ENCODE measurements at regions not wholly inside any gene's neighbourhood (a gene's known extent, or its start where the extent isn't known, plus 50 kb on each side); places are given as distances from the start of the nearest gene placed in this dataset.
A peak's percentile ranks its signal among the peaks of the same experiment; 100 is the strongest.

DNA sequence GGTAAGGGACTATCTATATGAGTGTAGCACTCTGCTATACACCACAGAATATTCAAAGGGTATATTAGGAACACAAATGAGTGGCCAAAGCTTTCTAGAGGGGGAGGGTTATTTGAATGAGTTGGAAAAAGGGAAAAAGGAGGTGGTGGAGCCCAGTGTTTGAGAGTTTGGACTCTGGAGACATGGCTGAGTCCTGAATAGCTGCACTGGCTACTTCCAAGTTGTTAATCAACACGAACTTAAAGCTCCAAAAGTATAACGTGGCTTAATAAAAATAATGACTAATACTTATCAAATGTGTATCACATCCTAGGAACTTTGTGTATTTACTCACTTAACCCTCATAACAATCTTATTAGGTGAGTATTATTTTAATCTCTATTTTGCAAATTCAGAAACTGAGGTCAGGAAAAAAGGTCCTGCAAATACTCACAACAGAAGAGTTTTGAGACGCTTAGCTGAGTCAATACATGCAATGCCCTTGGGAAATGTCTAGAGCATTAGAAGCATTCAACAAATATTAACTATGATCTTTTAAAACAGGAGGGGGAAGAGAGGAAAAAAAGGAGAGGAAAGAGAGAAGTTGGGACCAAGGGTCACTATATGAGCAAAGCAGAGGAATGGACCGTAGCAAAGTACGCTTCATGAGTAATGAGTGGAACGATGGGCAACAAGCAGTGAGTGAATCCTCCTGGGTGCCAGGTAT is 189.5 kb upstream of the HMGA2 start:
- TF ChIP-seq, protein P1, sequence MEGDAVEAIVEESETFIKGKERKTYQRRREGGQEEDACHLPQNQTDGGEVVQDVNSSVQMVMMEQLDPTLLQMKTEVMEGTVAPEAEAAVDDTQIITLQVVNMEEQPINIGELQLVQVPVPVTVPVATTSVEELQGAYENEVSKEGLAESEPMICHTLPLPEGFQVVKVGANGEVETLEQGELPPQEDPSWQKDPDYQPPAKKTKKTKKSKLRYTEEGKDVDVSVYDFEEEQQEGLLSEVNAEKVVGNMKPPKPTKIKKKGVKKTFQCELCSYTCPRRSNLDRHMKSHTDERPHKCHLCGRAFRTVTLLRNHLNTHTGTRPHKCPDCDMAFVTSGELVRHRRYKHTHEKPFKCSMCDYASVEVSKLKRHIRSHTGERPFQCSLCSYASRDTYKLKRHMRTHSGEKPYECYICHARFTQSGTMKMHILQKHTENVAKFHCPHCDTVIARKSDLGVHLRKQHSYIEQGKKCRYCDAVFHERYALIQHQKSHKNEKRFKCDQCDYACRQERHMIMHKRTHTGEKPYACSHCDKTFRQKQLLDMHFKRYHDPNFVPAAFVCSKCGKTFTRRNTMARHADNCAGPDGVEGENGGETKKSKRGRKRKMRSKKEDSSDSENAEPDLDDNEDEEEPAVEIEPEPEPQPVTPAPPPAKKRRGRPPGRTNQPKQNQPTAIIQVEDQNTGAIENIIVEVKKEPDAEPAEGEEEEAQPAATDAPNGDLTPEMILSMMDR (IDR thresholded peaks at IDR 0.05; ENCODE audit: low read depth, low read length): no peak
- peak; percentile 39 to 97 for DNase-seq (ENCODE audit: low read depth in 2 of 2)

DNA sequence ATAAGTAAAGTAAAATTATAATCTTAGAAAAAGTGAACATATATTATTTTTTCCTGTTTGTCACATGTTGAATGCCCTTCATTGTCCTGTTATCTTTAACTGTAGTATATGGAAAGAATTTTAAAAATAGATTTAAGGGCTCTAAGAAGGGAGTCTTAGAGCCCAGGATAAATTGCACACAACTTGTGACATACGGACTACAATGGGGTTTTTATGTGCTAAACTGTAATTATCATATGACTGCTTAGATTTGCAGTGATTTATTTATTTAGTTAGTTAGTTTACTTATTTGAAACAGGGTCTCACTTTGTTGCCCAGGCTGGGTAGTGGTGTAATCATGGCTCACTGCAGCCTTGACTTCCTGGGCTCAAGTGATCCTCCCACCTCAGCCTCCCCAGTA is 187.8 kb upstream of the HMGA2 start:
- no peak overlapping the region for H3K4me3 ChIP-seq (replicated peaks in 1 of 2; ENCODE audit: low read depth in 2 of 2, low read length in 2 of 2)
- DNase-seq (ENCODE audit: low read depth in 2 of 2): no peak
- TF ChIP-seq, protein P1 (IDR thresholded peaks at IDR 0.05; ENCODE audit: low read depth, low read length): no peak

More for the DNA sequence above, 189.5 kb upstream of the HMGA2 start:
- no peak overlapping the region for H3K4me3 ChIP-seq (replicated peaks in 1 of 2; ENCODE audit: low read depth in 2 of 2, low read length in 2 of 2)

DNA sequence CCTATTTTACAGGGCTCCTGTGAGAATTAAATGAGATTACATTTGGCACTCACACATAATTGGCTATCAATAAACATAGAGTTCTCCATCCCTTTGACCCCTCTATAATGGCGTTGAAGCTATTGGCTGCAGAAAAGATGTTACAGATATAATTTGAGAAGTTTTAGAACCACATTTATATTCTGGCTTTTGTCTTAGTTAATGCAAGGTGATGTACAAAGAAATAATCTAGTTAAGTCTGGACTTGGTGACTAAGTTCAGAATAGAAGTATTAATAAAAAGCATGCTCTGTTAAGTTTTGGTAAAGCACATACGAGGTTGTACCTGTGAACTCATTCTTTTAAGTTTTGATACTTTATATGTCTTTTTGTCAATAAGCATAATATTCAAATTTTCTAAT is 187.1 kb upstream of the HMGA2 start:
- DNase-seq (ENCODE audit: low read depth in 2 of 2): no peak
- H3K4me3 ChIP-seq (replicated peaks in 1 of 2; ENCODE audit: low read depth in 2 of 2, low read length in 2 of 2): no peak overlapping the region
- TF ChIP-seq, protein P1 (IDR thresholded peaks at IDR 0.05; ENCODE audit: low read depth, low read length): no peak

DNA sequence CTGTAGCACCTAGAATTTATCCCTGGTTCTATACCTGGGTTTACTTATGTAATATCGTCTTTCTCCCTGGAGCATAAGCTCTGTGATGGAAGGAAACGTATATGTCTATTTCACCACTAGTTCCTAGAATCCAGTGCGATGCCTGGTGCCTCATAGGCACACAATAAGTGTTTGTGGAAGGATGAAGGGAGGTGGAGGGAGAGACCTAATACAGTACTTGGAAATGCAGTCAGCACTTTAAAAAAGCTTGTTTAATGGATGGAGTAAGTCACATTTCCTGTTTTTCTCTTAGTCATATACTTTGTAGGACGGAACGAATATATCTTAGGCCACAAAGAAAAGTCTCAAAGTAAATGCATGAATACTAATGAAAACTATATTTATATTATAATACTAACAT is 186.5 kb upstream of the HMGA2 start:
- TF ChIP-seq, protein P1 (IDR thresholded peaks at IDR 0.05; ENCODE audit: low read depth, low read length): no peak
- peak; percentile 38 to 77 for DNase-seq (ENCODE audit: low read depth in 2 of 2)
- no peak overlapping the region for H3K4me3 ChIP-seq (replicated peaks in 1 of 2; ENCODE audit: low read depth in 2 of 2, low read length in 2 of 2)

DNA sequence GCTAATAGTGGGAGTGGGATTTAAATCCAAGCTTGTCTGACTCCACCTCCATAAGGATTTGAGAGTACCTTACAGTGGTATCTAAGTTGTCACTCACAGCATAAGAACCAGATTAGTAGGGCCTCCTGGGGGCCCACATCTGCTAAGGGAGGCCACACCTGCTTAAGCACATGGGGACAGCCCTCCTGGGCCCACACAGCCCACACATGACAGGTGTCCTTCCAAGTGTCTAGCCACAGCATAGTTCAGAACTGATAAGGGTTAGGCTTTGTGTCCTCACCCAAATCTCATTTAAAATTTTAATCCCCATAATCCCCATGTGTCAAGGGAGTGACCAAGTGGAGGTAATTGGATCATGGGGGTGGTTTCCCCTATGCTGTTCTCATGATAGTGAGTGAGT is 186.0 kb upstream of the HMGA2 start:
- DNase-seq (ENCODE audit: low read depth in 2 of 2): no peak
- H3K4me3 ChIP-seq (replicated peaks in 1 of 2; ENCODE audit: low read depth in 2 of 2, low read length in 2 of 2): no peak overlapping the region
- TF ChIP-seq, protein P1 (IDR thresholded peaks at IDR 0.05; ENCODE audit: low read depth, low read length): no peak

DNA sequence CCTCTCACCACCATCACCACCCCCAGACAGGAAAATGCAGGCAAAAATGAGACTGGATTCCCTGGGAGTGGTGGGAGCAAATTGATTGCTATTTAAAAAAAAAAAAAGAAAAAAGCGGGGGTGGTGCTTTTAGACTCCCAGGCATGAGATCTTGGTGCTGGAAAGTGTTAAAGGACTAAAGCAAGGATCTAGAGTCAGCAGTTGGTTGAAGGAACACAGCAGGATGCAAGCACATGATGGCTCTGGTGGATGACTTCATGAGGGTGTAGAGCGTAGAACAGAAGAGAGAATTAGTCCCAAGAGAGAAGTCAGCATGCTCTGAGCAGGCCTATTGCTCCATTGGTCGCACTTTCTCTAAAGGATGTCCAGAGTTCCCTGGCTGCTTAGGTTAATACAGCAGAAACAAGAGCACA is 183.8 kb upstream of the HMGA2 start:
- no peak overlapping the region for H3K4me3 ChIP-seq (replicated peaks in 1 of 2; ENCODE audit: low read depth in 2 of 2, low read length in 2 of 2)
- TF ChIP-seq, protein P1 (IDR thresholded peaks at IDR 0.05; ENCODE audit: low read depth, low read length): no peak
- peak; percentile 62 to 94 for DNase-seq (ENCODE audit: low read depth in 2 of 2)
